Ishikawa (cell line): ENCODE measurements at regions not wholly inside any gene's neighbourhood (a gene's known extent, or its start where the extent isn't known, plus 50 kb on each side); places are given as distances from the start of the nearest gene placed in this dataset.

Experiments used
- CEBPB ChIP-seq: IDR thresholded peaks from 2 replicates; pipeline ENCODE4 v1.6.1; 2012
- CREB1 ChIP-seq: IDR thresholded peaks from 2 replicates; pipeline ENCODE4 v1.6.1; 2012; ENCODE audit warnings: low read depth
- EGR1 ChIP-seq: IDR thresholded peaks from 2 replicates; pipeline ENCODE4 v1.6.1; 2012
- EP300 ChIP-seq: IDR thresholded peaks from 2 replicates; pipeline ENCODE4 v1.6.1; 2012; ENCODE audit warnings: borderline replicate concordance
- FOXM1 ChIP-seq: IDR thresholded peaks from 2 replicates; pipeline ENCODE4 v1.6.1; 2012; ENCODE audit warnings: low read depth, borderline replicate concordance
- NFIC ChIP-seq: IDR thresholded peaks from 2 replicates; pipeline ENCODE4 v1.6.1; 2012
- RAD21 ChIP-seq: IDR thresholded peaks from 2 replicates; pipeline ENCODE4 v1.6.1; 2012; ENCODE audit warnings: low read depth
- TAF1 ChIP-seq: IDR thresholded peaks from 2 replicates; pipeline ENCODE4 v1.6.1; 2012; ENCODE audit warnings: low read depth, mild to moderate bottlenecking
- TCF12 ChIP-seq: IDR thresholded peaks from 2 replicates; pipeline ENCODE4 v1.6.1; 2012; ENCODE audit warnings: low read depth
- TEAD4 ChIP-seq: IDR thresholded peaks from 2 replicates; pipeline ENCODE4 v1.6.1; 2012
- YY1 ChIP-seq: IDR thresholded peaks from 2 replicates; pipeline ENCODE4 v1.6.1; 2012; ENCODE audit warnings: low read depth
- ZBTB7A ChIP-seq: IDR thresholded peaks from 2 replicates; pipeline ENCODE4 v1.6.1; 2012; ENCODE audit warnings: low read depth
- TF ChIP-seq, protein P1 (sequence below): IDR thresholded peaks from 2 replicates; pipeline ENCODE4 v1.6.1; 2012; ENCODE audit warnings: low read depth, mild to moderate bottlenecking
- TF ChIP-seq, protein P2 (sequence below): IDR thresholded peaks from 2 replicates; pipeline ENCODE4 v1.6.1; 2012
- TF ChIP-seq, protein P3 (sequence below): IDR thresholded peaks from 2 replicates; pipeline ENCODE4 v1.6.1; 2012

DNA sequence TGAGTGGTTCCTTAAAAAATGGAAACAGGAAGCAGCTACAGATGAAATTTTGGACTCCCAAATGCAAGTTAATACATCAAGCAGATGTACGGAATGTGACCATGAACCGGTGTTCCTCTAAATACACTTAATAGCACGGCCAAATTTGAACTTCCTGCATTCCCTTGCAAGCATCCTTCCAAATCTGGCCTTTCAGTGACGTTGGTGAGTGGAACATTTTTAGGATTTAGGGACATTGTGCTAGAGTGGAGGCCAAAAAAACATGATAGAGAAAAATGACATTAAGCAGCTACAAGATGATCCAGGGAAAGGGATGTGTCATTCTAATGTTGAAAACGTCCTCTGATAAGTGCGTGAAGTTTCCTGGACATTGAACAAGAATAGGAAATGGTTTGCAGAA is 62.1 kb downstream of the CTAGE1 start:
- TF ChIP-seq TEAD4: no peak
- TF ChIP-seq, protein P1, sequence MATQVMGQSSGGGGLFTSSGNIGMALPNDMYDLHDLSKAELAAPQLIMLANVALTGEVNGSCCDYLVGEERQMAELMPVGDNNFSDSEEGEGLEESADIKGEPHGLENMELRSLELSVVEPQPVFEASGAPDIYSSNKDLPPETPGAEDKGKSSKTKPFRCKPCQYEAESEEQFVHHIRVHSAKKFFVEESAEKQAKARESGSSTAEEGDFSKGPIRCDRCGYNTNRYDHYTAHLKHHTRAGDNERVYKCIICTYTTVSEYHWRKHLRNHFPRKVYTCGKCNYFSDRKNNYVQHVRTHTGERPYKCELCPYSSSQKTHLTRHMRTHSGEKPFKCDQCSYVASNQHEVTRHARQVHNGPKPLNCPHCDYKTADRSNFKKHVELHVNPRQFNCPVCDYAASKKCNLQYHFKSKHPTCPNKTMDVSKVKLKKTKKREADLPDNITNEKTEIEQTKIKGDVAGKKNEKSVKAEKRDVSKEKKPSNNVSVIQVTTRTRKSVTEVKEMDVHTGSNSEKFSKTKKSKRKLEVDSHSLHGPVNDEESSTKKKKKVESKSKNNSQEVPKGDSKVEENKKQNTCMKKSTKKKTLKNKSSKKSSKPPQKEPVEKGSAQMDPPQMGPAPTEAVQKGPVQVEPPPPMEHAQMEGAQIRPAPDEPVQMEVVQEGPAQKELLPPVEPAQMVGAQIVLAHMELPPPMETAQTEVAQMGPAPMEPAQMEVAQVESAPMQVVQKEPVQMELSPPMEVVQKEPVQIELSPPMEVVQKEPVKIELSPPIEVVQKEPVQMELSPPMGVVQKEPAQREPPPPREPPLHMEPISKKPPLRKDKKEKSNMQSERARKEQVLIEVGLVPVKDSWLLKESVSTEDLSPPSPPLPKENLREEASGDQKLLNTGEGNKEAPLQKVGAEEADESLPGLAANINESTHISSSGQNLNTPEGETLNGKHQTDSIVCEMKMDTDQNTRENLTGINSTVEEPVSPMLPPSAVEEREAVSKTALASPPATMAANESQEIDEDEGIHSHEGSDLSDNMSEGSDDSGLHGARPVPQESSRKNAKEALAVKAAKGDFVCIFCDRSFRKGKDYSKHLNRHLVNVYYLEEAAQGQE: no peak
- no peak for TF ChIP-seq EP300
- TF ChIP-seq TAF1: no peak

DNA sequence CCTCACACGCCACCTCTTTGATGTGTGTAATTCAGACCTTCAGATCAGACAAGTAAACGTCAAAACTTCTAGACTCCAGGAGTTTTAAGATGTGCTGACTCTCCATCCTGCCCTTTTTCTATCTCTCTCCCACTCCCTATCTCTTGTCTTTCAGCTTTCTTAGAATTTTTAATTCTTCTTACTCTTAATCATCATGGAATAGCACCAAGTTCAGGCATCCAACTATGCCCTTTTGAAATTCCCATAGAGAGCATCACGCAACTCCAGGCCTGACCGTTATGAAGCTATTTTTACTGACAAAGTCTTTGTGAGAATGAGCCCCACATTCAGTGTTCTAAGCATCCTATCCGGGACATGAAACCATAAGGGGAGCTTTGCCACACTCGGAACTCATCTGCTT is 62.6 kb downstream of the CTAGE1 start:
- TF ChIP-seq RAD21: no peak
- TF ChIP-seq TCF12: no peak
- TF ChIP-seq YY1: no peak
- TF ChIP-seq CREB1: no peak
- no peak for TF ChIP-seq TAF1

DNA sequence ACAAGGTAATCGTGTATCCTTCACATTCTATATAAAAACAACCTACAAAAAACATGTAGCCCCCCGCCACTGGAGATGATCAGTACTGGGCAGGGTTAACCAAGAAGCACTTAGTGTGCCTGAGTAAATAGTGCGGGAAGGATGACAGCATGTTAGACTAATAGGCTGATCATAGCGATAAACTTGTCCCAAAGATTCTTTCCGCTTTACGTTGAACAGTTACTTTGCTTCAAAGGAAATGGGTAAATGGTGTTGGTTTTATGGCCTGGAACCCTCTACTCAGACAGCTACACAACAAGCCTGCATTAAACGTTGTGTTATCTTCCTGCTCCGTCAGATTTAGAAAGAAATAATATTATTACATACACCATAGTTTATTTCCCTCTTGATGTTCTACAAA is 67.7 kb downstream of the CTAGE1 start:
- TF ChIP-seq EP300: no peak
- TF ChIP-seq CREB1: no peak
- TF ChIP-seq, protein P2, sequence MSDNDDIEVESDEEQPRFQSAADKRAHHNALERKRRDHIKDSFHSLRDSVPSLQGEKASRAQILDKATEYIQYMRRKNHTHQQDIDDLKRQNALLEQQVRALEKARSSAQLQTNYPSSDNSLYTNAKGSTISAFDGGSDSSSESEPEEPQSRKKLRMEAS: no peak
- TF ChIP-seq TEAD4: no peak
- no peak for TF ChIP-seq NFIC
- TF ChIP-seq TAF1: no peak
- TF ChIP-seq FOXM1: no peak
- TF ChIP-seq ZBTB7A: no peak
- TF ChIP-seq, protein P1: no peak
- TF ChIP-seq, protein P3, sequence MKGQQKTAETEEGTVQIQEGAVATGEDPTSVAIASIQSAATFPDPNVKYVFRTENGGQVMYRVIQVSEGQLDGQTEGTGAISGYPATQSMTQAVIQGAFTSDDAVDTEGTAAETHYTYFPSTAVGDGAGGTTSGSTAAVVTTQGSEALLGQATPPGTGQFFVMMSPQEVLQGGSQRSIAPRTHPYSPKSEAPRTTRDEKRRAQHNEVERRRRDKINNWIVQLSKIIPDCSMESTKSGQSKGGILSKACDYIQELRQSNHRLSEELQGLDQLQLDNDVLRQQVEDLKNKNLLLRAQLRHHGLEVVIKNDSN: no peak
- TF ChIP-seq CEBPB: no peak
- no peak for TF ChIP-seq RAD21
- TF ChIP-seq YY1: no peak
- TF ChIP-seq EGR1: no peak
- TF ChIP-seq TCF12: no peak

DNA sequence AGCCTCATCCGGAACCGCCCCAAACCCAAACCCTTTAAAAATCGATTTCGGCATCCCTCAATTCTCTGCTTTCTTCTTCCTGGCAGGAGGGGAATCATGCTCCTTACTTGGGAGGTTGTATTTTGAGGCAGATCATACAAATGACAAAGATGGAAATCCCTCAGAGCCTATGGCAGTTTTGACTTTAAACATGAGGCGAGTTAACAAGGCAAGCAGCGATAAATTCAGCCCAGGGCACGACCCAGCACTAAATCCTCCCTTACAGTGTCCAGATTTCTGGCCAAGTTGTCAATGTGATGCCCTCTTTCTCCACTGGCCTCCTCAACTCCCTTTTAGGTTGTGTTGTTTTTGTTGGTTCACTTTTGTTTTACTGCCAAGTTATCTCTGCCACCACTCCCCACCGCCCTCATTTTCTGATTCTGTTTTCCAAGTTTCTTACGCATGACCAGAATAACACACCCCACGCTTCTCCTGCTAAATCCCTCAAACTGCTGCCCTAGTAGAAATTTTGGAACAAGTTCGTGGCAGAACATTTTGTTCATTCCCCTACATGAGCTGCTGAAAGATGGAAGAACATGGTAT is 68.3 kb downstream of the CTAGE1 start:
- TF ChIP-seq, protein P1: no peak
- TF ChIP-seq TCF12: no peak
- no peak for TF ChIP-seq NFIC
- no peak for TF ChIP-seq TEAD4
- no peak for TF ChIP-seq EGR1
- no peak for TF ChIP-seq YY1
- no peak for TF ChIP-seq FOXM1

DNA sequence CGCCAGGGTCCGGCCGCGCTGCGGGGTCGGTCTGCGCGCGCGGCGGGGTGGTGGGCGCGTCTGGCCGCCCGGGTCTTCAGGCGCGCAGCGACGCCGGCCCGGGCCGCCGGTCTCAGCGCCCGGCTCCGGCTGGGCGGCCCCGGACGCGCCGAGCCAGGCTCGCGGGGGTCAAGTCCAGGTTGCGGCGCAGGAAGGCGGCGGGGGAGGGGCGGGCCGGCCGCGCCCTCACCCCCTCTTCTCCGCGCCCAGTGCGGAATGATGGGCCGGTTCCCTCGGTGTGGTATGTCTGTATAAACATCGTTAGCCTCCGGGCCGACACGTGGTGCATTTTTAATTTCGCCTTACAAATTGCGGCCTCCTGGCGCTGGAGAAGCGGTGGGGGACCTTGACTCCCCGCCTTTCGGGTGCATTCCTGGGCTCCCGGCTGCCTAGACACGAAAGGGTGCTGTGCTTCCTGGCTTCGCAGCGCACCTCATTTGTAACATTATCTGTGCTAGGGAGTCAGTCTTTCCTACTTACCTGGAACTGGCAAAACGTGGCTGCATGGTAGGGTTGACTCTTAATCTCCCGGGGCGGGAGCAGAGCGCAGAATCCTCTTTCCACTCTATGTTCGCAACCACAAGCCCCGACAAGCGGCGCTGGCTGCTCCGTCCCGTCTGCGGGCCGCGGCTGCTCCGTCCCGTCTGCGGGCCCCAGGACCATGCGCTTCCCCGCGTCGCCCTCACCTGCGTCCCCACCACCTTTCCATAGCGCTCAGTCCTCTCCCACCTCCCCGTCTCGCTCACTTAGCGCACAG is 69.0 kb downstream of the CTAGE1 start:
- TF ChIP-seq TEAD4 (0 out of 2 replicates have a peak, but pooled peaks have one; percentile 6), ZBTB7A (peak; percentile 6; the same call in 1 of the 2 replicates), TAF1 (no peak)
- TF ChIP-seq, protein P3: peak; percentile 33
